Thyroid gland (tissue), 4 donors: ENCODE measurements at regions not wholly inside any gene's neighbourhood (a gene's known extent, or its start where the extent isn't known, plus 50 kb on each side); places are given as distances from the start of the nearest gene placed in this dataset.

ENCODE experiments used
- DNase-seq, 2 donors: peaks; one replicate each; pipeline ENCODE4 v3.0.0-alpha.2; 2019
- H3K27ac ChIP-seq, 3 donors: fragments of 200-600 bp; sonication (generic); 1 replicate in 2 of 3; 2 replicates in 1 of 3; pipeline ENCODE4 v1.5.1; 2016 to 2019; ENCODE audit warnings: mild to moderate bottlenecking in 1 of 3, moderate library complexity in 1 of 3
- H3K27me3 ChIP-seq: fragments of 200-600 bp; sonication (generic); one replicate; pipeline ENCODE4 v1.5.1; 2019
- H3K36me3 ChIP-seq, 2 donors: fragments of 200-600 bp; sonication (generic); one replicate each; pipeline ENCODE4 v1.5.1; 2016 to 2019
- H3K4me1 ChIP-seq, 2 donors: fragments of 200-600 bp; sonication (generic); one replicate each; pipeline ENCODE4 v1.5.1; 2017 to 2019
- H3K4me3 ChIP-seq, 3 donors: fragments of 200-600 bp; sonication (generic); replicated peaks in 1 of 3; 1 replicate in 2 of 3; 2 replicates in 1 of 3; pipeline ENCODE4 v1.5.1; 2016; ENCODE audit warnings: mild to moderate bottlenecking in 1 of 3
- H3K9me3 ChIP-seq: fragments of 200-600 bp; sonication (generic); one replicate; pipeline ENCODE4 v1.5.1; 2017
- CTCF ChIP-seq, 6 experiments: fragments of 200-600 bp in 3 of 6; fragments of 450-650 bp in 3 of 6; sonication (generic) in 3 of 6; IDR thresholded peaks; one replicate each; pipeline ENCODE4 v1.5.1; 2016 to 2019; ENCODE audit warnings: antibody characterized with exemption in 6 of 6, mild to moderate bottlenecking in 2 of 6, inconsistent platforms in 1 of 6, moderate library complexity in 1 of 6
- POLR2A ChIP-seq, 2 donors: fragments of 450-650 bp; IDR thresholded peaks; one replicate each; pipeline ENCODE4 v1.6.1; 2017; ENCODE audit warnings: antibody characterized with exemption in 2 of 2, mild to moderate bottlenecking in 2 of 2, moderate library complexity in 1 of 2
- WGBS, 2 donors: methylation state at CpG; one replicate each; pipeline ENCODE4 v1.1.5; 2017; 5-methylcytosine and 5-hydroxymethylcytosine counted together
- intact Hi-C: fragments of 100-400 bp; cut with DNase I; formaldehyde crosslinking; loops from one replicate; pipeline ENCODE4 v1.15.1; 2023

GRCh38 chr2:134773759-134774742 is 55.3 kb upstream of the TMEM163 start:
- H3K9me3 ChIP-seq, result no peaks in the 10 kb centered on the region
- intact Hi-C loops, result no loop called here
- no peaks in the 10 kb centered on the region for H3K27me3 ChIP-seq
- no peak for DNase-seq
- WGBS, 2 donors, result 70 to 75% methylated on average over 7 of the region's 7 CpGs
- no peak overlapping the region for H3K27ac ChIP-seq
- no peak overlapping the region for H3K4me3 ChIP-seq
- H3K36me3 ChIP-seq, result no peaks in the 10 kb centered on the region
- TF ChIP-seq POLR2A (IDR thresholded peaks at IDR 0.05) (no peak), CTCF (IDR thresholded peaks at IDR 0.05) (no peak)
- H3K4me1 ChIP-seq, result no peaks in the 10 kb centered on the region

- no peak for TF ChIP-seq CTCF (IDR thresholded peaks at IDR 0.05)
- no peak for TF ChIP-seq POLR2A (IDR thresholded peaks at IDR 0.05)
- intact Hi-C loops, result no loop called here
- Histone ChIP-seq H3K9me3 (no peaks in the 10 kb centered on the region), H3K4me1 (no peaks in the 10 kb centered on the region), H3K4me3 (no peak overlapping the region), H3K27ac (no peak overlapping the region), H3K36me3 (no peaks in the 10 kb centered on the region), H3K27me3 (no peaks in the 10 kb centered on the region)
- WGBS, 2 donors, result 74 to 78% methylated on average over 10 of the region's 10 CpGs
- no peak for DNase-seq
Observed at GRCh38 chr2:134774786-134775641, 56.2 kb upstream of the TMEM163 start.

GRCh38 chr2:134776836-134777235 is 58.0 kb upstream of the TMEM163 start:
- Histone ChIP-seq H3K4me1 (peaks cover 4 to 16% of the 10 kb centered on the region in 2 donors), H3K9me3 (no peaks in the 10 kb centered on the region), H3K27ac (no peak overlapping the region), H3K36me3 (no peaks in the 10 kb centered on the region), H3K27me3 (no peaks in the 10 kb centered on the region), H3K4me3 (no peak overlapping the region)
- 72 to 74% methylated on average over 3 of the region's 3 CpGs for WGBS, 2 donors
- no peak for DNase-seq
- intact Hi-C loops, result no loop called here
- TF ChIP-seq POLR2A (IDR thresholded peaks at IDR 0.05) (no peak), CTCF (IDR thresholded peaks at IDR 0.05) (no peak)

- no peak for DNase-seq
- H3K36me3 ChIP-seq, result no peaks in the 10 kb centered on the region
- peaks cover 9 to 20% of the 10 kb centered on the region in 2 donors for H3K4me1 ChIP-seq
- no peaks in the 10 kb centered on the region for H3K9me3 ChIP-seq
- H3K27me3 ChIP-seq, result no peaks in the 10 kb centered on the region
- H3K27ac ChIP-seq, result no peak overlapping the region
- intact Hi-C loops, result no loop called here
- 55 to 56% methylated on average over 4 of the region's 4 CpGs for WGBS, 2 donors
- TF ChIP-seq CTCF (IDR thresholded peaks at IDR 0.05), result no peak
- no peak for TF ChIP-seq POLR2A (IDR thresholded peaks at IDR 0.05)
- H3K4me3 ChIP-seq, result no peak overlapping the region
Observed at GRCh38 chr2:134777593-134777992, 58.8 kb upstream of the TMEM163 start.
